Epithelial cell of proximal tubule (primary cell): ENCODE measurements at regions not wholly inside any gene's neighbourhood (a gene's known extent, or its start where the extent isn't known, plus 50 kb on each side); places are given as distances from the start of the nearest gene placed in this dataset.

Source experiments
- DNase-seq: peaks from one replicate; pipeline ENCODE4 v3.0.0-alpha.2; 2011; ENCODE audit warnings: low read depth
- H3K4me3 ChIP-seq: 2 replicates; pipeline ENCODE4 v1.5.1; 2011; ENCODE audit warnings: low read depth, mild to moderate bottlenecking, low read length
- TF ChIP-seq, protein P1 (sequence below): conservative IDR thresholded peaks from 2 replicates; pipeline ENCODE4 v1.5.1; 2012; ENCODE audit warnings: low read depth, mild to moderate bottlenecking, low read length

DNA sequence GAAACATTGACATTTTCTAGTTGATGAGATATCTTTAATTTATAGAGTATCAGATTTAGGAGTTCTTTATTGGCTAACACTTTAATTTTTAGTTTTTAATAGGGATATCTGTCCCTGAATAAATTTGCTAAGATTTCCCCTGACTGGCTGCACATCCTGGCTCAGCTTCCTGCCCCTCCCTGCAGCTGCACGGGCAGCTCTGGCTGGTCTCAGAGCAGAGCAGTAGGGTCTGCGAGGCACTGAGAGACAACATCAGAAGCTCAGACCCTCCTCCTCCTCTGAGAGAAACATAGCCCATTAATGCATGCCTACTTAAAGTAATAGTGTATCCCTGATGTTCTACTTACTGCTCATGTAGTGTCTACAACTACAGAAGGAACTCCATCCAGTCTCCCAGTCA lies 139.2 kb downstream of the TNFSF13B start:
- DNase-seq: no peak
- H3K4me3 ChIP-seq: no peak overlapping the region
- TF ChIP-seq, protein P1, sequence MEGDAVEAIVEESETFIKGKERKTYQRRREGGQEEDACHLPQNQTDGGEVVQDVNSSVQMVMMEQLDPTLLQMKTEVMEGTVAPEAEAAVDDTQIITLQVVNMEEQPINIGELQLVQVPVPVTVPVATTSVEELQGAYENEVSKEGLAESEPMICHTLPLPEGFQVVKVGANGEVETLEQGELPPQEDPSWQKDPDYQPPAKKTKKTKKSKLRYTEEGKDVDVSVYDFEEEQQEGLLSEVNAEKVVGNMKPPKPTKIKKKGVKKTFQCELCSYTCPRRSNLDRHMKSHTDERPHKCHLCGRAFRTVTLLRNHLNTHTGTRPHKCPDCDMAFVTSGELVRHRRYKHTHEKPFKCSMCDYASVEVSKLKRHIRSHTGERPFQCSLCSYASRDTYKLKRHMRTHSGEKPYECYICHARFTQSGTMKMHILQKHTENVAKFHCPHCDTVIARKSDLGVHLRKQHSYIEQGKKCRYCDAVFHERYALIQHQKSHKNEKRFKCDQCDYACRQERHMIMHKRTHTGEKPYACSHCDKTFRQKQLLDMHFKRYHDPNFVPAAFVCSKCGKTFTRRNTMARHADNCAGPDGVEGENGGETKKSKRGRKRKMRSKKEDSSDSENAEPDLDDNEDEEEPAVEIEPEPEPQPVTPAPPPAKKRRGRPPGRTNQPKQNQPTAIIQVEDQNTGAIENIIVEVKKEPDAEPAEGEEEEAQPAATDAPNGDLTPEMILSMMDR: no peak

- H3K4me3 ChIP-seq: no peak overlapping the region
- TF ChIP-seq, protein P1: no peak
- no peak for DNase-seq
Observed at GRCh38 chr13:108409730-108410129, 140.2 kb downstream of the TNFSF13B start.

DNA sequence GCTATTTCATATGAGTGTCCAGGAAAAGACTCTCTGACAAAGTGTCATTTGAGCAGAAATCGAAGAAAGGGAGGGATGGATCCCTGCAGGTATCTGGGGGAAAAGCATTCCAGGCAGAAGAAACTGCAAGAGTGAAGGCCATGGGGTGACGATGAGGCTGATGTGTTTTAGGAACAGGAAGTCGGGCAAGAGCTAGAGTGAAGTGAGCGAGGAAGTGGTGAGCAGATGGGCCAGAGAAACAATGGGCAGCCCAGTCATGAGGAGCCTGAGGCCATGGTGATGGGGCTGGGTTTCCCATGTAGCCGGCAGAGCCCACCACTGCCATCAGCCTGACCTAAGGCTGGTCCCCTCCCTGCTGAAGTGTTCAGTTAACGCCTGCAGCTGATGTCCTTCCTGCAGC lies 150.2 kb downstream of the TNFSF13B start:
- TF ChIP-seq, protein P1: no peak
- no peak for DNase-seq
- H3K4me3 ChIP-seq: no peak overlapping the region

- DNase-seq: no peak
- TF ChIP-seq, protein P1: no peak
- H3K4me3 ChIP-seq: no peak overlapping the region
Observed at GRCh38 chr13:108425056-108425455, 155.5 kb downstream of the TNFSF13B start.

GRCh38 chr13:108426893-108427292 lies 157.4 kb downstream of the TNFSF13B start:
- TF ChIP-seq, protein P1: no peak
- H3K4me3 ChIP-seq: no peak overlapping the region
- DNase-seq: no peak

- TF ChIP-seq, protein P1: no peak
- no peak for DNase-seq
Observed at GRCh38 chr13:108427355-108427754, 157.8 kb downstream of the TNFSF13B start.

GRCh38 chr13:108428691-108429090 lies 159.2 kb downstream of the TNFSF13B start:
- TF ChIP-seq, protein P1: no peak
- no peak overlapping the region for H3K4me3 ChIP-seq
- no peak for DNase-seq

More at GRCh38 chr13:108427355-108427754, 157.8 kb downstream of the TNFSF13B start:
- H3K4me3 ChIP-seq: no peak overlapping the region
